ENCODE measurements at regions not wholly inside any gene's neighbourhood (a gene's known extent, or its start where the extent isn't known, plus 50 kb on each side); places are given as distances from the start of the nearest gene placed in this dataset.

- H3K4me3 ChIP-seq (ENCODE audit: low read length): no peak overlapping the region
- DNase-seq (ENCODE audit: low read depth, low spot score): no peak
Measured at GRCh38 chr1:221451741-221452140, 290.1 kb downstream of the DUSP10 start.

GRCh38 chr1:221454096-221454495, 287.8 kb downstream of the DUSP10 start:
- no peak overlapping the region for H3K4me3 ChIP-seq (ENCODE audit: low read length)
- no peak for DNase-seq (ENCODE audit: low read depth, low spot score)

GRCh38 chr1:221456918-221457317, 285.0 kb downstream of the DUSP10 start:
- no peak for DNase-seq (ENCODE audit: low read depth, low spot score)
- no peak overlapping the region for H3K4me3 ChIP-seq (ENCODE audit: low read length)

GRCh38 chr1:221457685-221458446, 284.0 kb downstream of the DUSP10 start:
- no peak overlapping the region for H3K4me3 ChIP-seq (ENCODE audit: low read length)

GRCh38 chr1:221458447-221459156, 283.3 kb downstream of the DUSP10 start:
- H3K4me3 ChIP-seq (ENCODE audit: low read length): no peak overlapping the region
- no peak for DNase-seq (ENCODE audit: low read depth, low spot score)

More at GRCh38 chr1:221457685-221458446, 284.0 kb downstream of the DUSP10 start:
- no peak for DNase-seq (ENCODE audit: low read depth, low spot score)

- H3K4me3 ChIP-seq (ENCODE audit: low read length): no peak overlapping the region
- no peak for DNase-seq (ENCODE audit: low read depth, low spot score)
Measured at GRCh38 chr1:221459558-221459957, 282.3 kb downstream of the DUSP10 start.

- no peak overlapping the region for H3K4me3 ChIP-seq (ENCODE audit: low read length)
- no peak for DNase-seq (ENCODE audit: low read depth, low spot score)
Measured at GRCh38 chr1:221462345-221462744, 279.5 kb downstream of the DUSP10 start.

GRCh38 chr1:221468546-221468945, 273.3 kb downstream of the DUSP10 start:
- no peak overlapping the region for H3K4me3 ChIP-seq (ENCODE audit: low read length)
- DNase-seq (ENCODE audit: low read depth, low spot score): no peak

- H3K4me3 ChIP-seq (ENCODE audit: low read length): no peak overlapping the region
- DNase-seq (ENCODE audit: low read depth, low spot score): no peak
Measured at GRCh38 chr1:221469476-221469875, 272.4 kb downstream of the DUSP10 start.

GRCh38 chr1:221470000-221470698, 271.7 kb downstream of the DUSP10 start:
- no peak for DNase-seq (ENCODE audit: low read depth, low spot score)
- H3K4me3 ChIP-seq (ENCODE audit: low read length): no peak overlapping the region

- no peak for DNase-seq (ENCODE audit: low read depth, low spot score)
- no peak overlapping the region for H3K4me3 ChIP-seq (ENCODE audit: low read length)
Measured at GRCh38 chr1:221473411-221473810, 268.5 kb downstream of the DUSP10 start.

- DNase-seq (ENCODE audit: low read depth, low spot score): no peak
- H3K4me3 ChIP-seq (ENCODE audit: low read length): no peak overlapping the region
Measured at GRCh38 chr1:221477252-221477651, 264.6 kb downstream of the DUSP10 start.

- H3K4me3 ChIP-seq (ENCODE audit: low read length): no peak overlapping the region
- peak; percentile 18 for DNase-seq (ENCODE audit: low read depth, low spot score)
Measured at GRCh38 chr1:221478050-221478949, 263.6 kb downstream of the DUSP10 start.

GRCh38 chr1:221487781-221488524, 253.9 kb downstream of the DUSP10 start:
- DNase-seq (ENCODE audit: low read depth, low spot score): no peak

GRCh38 chr1:221488550-221488949, 253.3 kb downstream of the DUSP10 start:
- DNase-seq (ENCODE audit: low read depth, low spot score): no peak
- H3K4me3 ChIP-seq (ENCODE audit: low read length): no peak overlapping the region

More at GRCh38 chr1:221487781-221488524, 253.9 kb downstream of the DUSP10 start:
- no peak overlapping the region for H3K4me3 ChIP-seq (ENCODE audit: low read length)

GRCh38 chr1:221494670-221495069, 247.2 kb downstream of the DUSP10 start:
- no peak overlapping the region for H3K4me3 ChIP-seq (ENCODE audit: low read length)
- no peak for DNase-seq (ENCODE audit: low read depth, low spot score)

GRCh38 chr1:221497046-221497445, 244.8 kb downstream of the DUSP10 start:
- DNase-seq (ENCODE audit: low read depth, low spot score): no peak
- H3K4me3 ChIP-seq (ENCODE audit: low read length): no peak overlapping the region

- DNase-seq (ENCODE audit: low read depth, low spot score): no peak
- no peak overlapping the region for H3K4me3 ChIP-seq (ENCODE audit: low read length)
Measured at GRCh38 chr1:221503268-221503667, 238.6 kb downstream of the DUSP10 start.
